A673 (cell line): ENCODE measurements at regions not wholly inside any gene's neighbourhood (a gene's known extent, or its start where the extent isn't known, plus 50 kb on each side); places are given as distances from the start of the nearest gene placed in this dataset.
A peak's percentile ranks its signal among the peaks of the same experiment; 100 is the strongest.

Source experiments
- BruUV-seq: library from RNA; stranded (reverse); fragments of 400-500 nt; replicated peaks from 2 replicates; lab custom pipeline; 2021; lab: Mats Ljungman, UMichigan
- CTCF ChIA-PET: fragments of 300-600 bp; sonication (Branson Sonifier 250); formaldehyde crosslinking; loops from one replicate; lab custom pipeline; 2022; ENCODE audit warnings: antibody characterized with exemption; lab: Charles Lee
- POLR2A ChIA-PET: fragments of 300-600 bp; sonication (Branson Sonifier 250); formaldehyde crosslinking; loops from one replicate; lab custom pipeline; 2022; ENCODE audit warnings: antibody characterized with exemption; ENCODE audit not compliant: low non-redundant PET; lab: Charles Lee
- DNase-seq: peaks from one replicate; pipeline ENCODE4 v3.0.0-alpha.2; 2015; ENCODE audit warnings: low spot score
- H3K27ac ChIP-seq: fragments of 200-600 bp; sonication (generic); 2 replicates; pipeline ENCODE4 v1.5.1; 2016; ENCODE audit warnings: mixed run types, low read depth, mild to moderate bottlenecking, mixed read lengths, antibody characterized with exemption, low read length; ENCODE audit not compliant: poor library complexity, severe bottlenecking
- H3K27me3 ChIP-seq: fragments of 200-600 bp; sonication (generic); replicated peaks from 2 replicates; pipeline ENCODE4 v1.6.1; 2017; ENCODE audit warnings: mixed run types, low read depth, mild to moderate bottlenecking, mixed read lengths, antibody characterized with exemption, low read length; ENCODE audit not compliant: insufficient read depth, poor library complexity
- H3K36me3 ChIP-seq: fragments of 200-600 bp; sonication (generic); 2 replicates; pipeline ENCODE4 v1.6.1; 2016; ENCODE audit warnings: mixed run types, mild to moderate bottlenecking, mixed read lengths, antibody characterized with exemption, low read length; ENCODE audit not compliant: insufficient read depth, poor library complexity, severe bottlenecking
- H3K4me1 ChIP-seq: fragments of 200-600 bp; sonication (generic); 2 replicates; pipeline ENCODE4 v1.6.1; 2017; ENCODE audit warnings: mixed run types, mild to moderate bottlenecking, mixed read lengths, antibody characterized with exemption, low read length; ENCODE audit not compliant: insufficient read depth, poor library complexity, severe bottlenecking
- H3K4me3 ChIP-seq: fragments of 200-600 bp; sonication (generic); 2 replicates; pipeline ENCODE4 v1.5.1; 2016; ENCODE audit warnings: low read depth, mixed run types, mild to moderate bottlenecking, mixed read lengths, low read length; ENCODE audit not compliant: poor library complexity, severe bottlenecking
- H3K9me3 ChIP-seq: fragments of 200-600 bp; sonication (generic); 2 replicates; pipeline ENCODE4 v1.6.1; 2016; ENCODE audit warnings: mixed run types, low read depth, mild to moderate bottlenecking, mixed read lengths, antibody characterized with exemption, low read length; ENCODE audit not compliant: poor library complexity, severe bottlenecking
- EZH2 ChIP-seq: fragments of 200-600 bp; sonication (generic); IDR thresholded peaks from 2 replicates; pipeline ENCODE4 v1.6.1; 2017; ENCODE audit warnings: borderline replicate concordance, low read depth, mild to moderate bottlenecking, mixed read lengths, antibody characterized with exemption, low read length; ENCODE audit not compliant: poor library complexity, severe bottlenecking
- intact Hi-C: fragments of 100-400 bp; cut with micrococcal nuclease; formaldehyde crosslinking; loops from one replicate; pipeline ENCODE4 v1.10.0; 2022; ENCODE audit not compliant: unreplicated experiment
- TF ChIP-seq, protein P1 (sequence below): fragments of 300-800, 200-600 bp; sonication (generic); conservative IDR thresholded peaks from 2 replicates; pipeline ENCODE4 v1.5.1; 2017; ENCODE audit warnings: low read depth, mild to moderate bottlenecking, antibody characterized with exemption, low read length, moderate library complexity, mixed read lengths

DNA sequence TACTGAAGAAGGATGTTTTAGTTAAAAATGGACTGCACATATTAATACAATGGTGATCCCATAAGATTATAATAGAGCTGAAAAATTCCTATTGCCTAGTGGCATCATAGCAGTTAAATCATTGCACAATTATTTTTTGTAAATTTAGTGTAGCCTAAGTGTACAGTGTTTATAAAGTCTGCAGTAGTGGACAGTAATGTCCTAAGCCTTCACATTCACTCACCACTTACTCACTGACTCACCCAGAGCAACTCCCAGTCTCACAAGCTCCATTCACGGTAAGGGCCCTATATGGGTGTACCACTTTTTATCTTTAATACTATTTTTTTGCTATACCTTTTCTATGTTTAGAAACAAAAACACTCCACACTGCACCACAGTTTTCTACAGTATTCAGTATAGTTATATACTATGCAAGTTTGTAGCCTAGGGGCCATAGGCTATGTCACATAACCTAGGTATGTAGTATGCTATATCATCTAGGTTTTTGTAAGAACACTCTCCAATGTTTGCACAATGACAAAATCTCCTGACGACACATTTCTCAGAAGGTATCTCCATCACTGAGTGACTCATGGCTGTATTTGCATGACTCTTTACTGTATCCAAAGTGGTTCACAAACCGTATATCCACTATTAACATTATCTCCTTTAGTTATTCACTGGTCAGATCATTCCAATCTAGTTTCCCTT, 536.0 kb downstream of the KLF12 start:
- no peak for TF ChIP-seq EZH2
- TF ChIP-seq, protein P1, sequence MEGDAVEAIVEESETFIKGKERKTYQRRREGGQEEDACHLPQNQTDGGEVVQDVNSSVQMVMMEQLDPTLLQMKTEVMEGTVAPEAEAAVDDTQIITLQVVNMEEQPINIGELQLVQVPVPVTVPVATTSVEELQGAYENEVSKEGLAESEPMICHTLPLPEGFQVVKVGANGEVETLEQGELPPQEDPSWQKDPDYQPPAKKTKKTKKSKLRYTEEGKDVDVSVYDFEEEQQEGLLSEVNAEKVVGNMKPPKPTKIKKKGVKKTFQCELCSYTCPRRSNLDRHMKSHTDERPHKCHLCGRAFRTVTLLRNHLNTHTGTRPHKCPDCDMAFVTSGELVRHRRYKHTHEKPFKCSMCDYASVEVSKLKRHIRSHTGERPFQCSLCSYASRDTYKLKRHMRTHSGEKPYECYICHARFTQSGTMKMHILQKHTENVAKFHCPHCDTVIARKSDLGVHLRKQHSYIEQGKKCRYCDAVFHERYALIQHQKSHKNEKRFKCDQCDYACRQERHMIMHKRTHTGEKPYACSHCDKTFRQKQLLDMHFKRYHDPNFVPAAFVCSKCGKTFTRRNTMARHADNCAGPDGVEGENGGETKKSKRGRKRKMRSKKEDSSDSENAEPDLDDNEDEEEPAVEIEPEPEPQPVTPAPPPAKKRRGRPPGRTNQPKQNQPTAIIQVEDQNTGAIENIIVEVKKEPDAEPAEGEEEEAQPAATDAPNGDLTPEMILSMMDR: no peak
- Histone ChIP-seq H3K4me1 (no peaks in the 10 kb centered on the region), H3K27me3 (no peaks in the 10 kb centered on the region), H3K4me3 (no peak overlapping the region), H3K9me3 (no peaks in the 10 kb centered on the region), H3K27ac (no peak overlapping the region), H3K36me3 (no peaks in the 10 kb centered on the region)
- intact Hi-C loops: no loop called here
- ChIA-PET POLR2A (no interaction called here), CTCF (no interaction called here)
- DNase-seq: no peak
- BruUV-seq: no TSS peak

DNA sequence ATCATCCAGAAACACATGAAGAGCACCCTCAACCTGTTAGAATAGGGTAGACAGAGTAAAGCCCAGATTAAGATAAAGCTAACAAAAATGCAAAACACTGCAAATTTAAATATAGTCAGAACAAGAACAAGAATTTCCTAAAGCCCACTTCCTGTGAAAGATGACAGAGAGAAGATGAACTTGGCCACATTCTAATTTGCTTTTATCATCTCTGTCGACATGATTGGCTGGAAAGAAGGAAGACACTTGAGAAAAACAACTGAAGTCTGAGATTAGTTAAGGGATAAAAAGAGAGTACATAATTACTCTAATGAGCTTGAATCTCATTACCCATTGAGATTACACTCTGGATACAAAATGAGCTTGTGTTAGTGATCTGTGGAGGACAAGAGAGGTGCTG, 537.6 kb downstream of the KLF5 start:
- no peak overlapping the region for H3K27ac ChIP-seq
- intact Hi-C loops: no loop called here
- ChIA-PET CTCF (no interaction called here), POLR2A (no interaction called here)
- H3K36me3 ChIP-seq: no peaks in the 10 kb centered on the region
- H3K27me3 ChIP-seq: no peaks in the 10 kb centered on the region
- H3K4me3 ChIP-seq: no peak overlapping the region
- DNase-seq: peak; percentile 3
- H3K4me1 ChIP-seq: no peaks in the 10 kb centered on the region
- TF ChIP-seq, protein P1: no peak
- no peak for TF ChIP-seq EZH2
- H3K9me3 ChIP-seq: no peaks in the 10 kb centered on the region
- BruUV-seq: no TSS peak

DNA sequence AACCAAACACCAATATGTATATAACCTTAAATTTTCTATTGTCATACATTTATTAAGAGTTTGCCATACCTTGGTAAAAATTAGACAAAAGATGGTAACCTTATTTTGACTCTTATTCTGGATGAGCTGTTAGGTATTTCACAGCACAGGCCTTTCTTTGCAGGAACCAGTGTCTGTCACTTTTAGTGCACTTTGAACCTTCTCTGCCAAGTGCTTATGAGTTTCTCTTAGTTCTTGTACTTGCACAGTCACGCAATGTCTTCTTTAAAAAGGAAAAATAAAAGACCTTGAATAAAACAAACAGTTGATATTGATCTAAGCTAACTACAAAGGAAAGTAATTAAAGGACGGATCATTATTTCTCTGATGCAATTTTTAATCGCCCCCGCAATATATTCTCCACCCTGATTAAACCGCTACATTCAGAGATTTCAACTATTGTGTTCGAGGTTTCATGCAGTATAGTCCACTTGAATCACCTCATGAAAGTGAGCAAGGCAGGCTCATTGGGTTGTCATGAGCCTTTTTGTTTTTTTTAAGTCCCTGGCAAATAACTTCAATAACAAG, 534.5 kb downstream of the KLF5 start:
- TF ChIP-seq, protein P1: no peak
- TF ChIP-seq EZH2: no peak
- Histone ChIP-seq H3K4me3 (no peak overlapping the region), H3K27me3 (no peaks in the 10 kb centered on the region), H3K27ac (no peak overlapping the region), H3K9me3 (no peaks in the 10 kb centered on the region), H3K4me1 (no peaks in the 10 kb centered on the region), H3K36me3 (no peaks in the 10 kb centered on the region)
- no TSS peak for BruUV-seq
- CTCF ChIA-PET: no interaction called here
- no peak for DNase-seq
- intact Hi-C loops: no loop called here
- POLR2A ChIA-PET: no interaction called here
